ENCODE measurements at regions not wholly inside any gene's neighbourhood (a gene's known extent, or its start where the extent isn't known, plus 50 kb on each side); places are given as distances from the start of the nearest gene placed in this dataset.

GRCh38 chr4:13316354-13316753 lies 167.8 kb downstream of the RAB28 start:
- no peak for DNase-seq (ENCODE audit: low read depth in 2 of 2, low spot score in 1 of 2)

DNA sequence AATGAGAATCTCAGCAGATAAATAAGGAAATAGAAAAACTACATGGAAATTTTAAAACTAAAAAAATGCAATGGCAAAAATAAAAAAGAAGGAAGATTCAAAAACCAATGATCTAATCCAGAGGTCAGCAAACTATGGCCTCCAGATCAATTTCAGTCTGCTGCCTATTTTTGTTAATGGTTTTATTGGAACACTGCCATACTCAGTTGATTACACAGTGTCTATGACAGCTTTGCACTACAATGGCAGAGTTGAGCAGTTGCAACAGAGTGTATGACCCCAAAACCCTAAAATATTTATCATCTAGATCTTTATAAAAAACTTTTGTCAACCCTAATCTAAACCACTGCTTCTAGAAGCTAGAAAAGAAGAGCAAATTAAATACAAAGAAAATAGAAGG lies 170.3 kb downstream of the RAB28 start:
- no peak for DNase-seq (ENCODE audit: low read depth in 2 of 2, low spot score in 1 of 2)

GRCh38 chr4:13312264-13312663 lies 171.9 kb downstream of the RAB28 start:
- DNase-seq (ENCODE audit: low read depth in 2 of 2, low spot score in 1 of 2) = no peak

- no peak for DNase-seq (ENCODE audit: low read depth in 2 of 2, low spot score in 1 of 2)
These were observed 174.4 kb downstream of the RAB28 start for GRCh38 chr4:13309751-13310150.

GRCh38 chr4:13306356-13306755 lies 177.8 kb downstream of the RAB28 start:
- no peak for DNase-seq (ENCODE audit: low read depth in 2 of 2, low spot score in 1 of 2)

GRCh38 chr4:13302876-13303275 lies 181.3 kb downstream of the RAB28 start:
- DNase-seq (ENCODE audit: low read depth in 2 of 2, low spot score in 1 of 2) = no peak

- DNase-seq (ENCODE audit: low read depth in 2 of 2, low spot score in 1 of 2) = no peak
These were observed 184.8 kb downstream of the RAB28 start for GRCh38 chr4:13299343-13299742.

- no peak for DNase-seq (ENCODE audit: low read depth in 2 of 2, low spot score in 1 of 2)
These were observed 185.5 kb downstream of the RAB28 start for GRCh38 chr4:13298655-13299054.

DNA sequence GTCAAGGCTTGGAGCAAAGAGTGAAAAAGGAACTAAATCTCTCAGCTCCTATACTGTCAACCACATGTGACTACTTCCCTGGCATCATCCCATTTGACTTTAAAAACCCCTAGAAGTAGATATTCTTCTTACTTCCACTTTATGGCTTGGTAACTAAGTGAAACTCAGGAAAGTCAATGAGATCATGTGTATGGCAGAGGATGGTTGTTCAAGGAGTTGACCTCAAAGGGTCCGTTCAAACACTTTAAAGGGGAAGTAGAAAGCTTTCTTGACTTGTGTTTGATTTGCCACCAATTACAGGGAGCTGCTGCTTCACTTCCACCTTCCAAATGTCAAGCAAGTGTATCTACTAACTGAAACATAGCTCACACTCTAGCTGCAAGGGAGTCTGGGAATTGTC lies 187.2 kb downstream of the RAB28 start:
- no peak for DNase-seq (ENCODE audit: low read depth in 2 of 2, low spot score in 1 of 2)

GRCh38 chr4:13294961-13295605 lies 189.1 kb downstream of the RAB28 start:
- no peak for DNase-seq (ENCODE audit: low read depth in 2 of 2, low spot score in 1 of 2)

DNA sequence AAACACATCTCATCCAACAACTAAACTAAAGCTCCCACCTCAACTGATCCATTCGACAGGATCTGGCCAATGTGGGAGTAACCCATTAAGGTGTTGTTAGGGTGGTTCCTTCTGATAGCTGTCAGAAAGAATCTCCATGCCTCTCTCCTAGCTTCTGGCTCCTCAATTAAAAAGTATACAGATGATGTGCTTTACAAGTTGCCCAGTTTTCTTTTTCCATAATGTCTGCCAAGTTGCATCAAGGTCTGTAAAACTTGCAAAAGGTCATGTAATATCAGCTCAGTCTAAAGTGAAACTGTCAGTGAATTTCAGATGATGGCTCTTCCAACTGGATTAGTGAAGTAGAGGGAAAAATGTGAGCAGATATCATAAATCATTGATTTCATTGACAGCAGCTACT lies 191.8 kb downstream of the RAB28 start:
- DNase-seq (ENCODE audit: low read depth in 2 of 2, low spot score in 1 of 2) = no peak

GRCh38 chr4:13289391-13289790 lies 194.7 kb downstream of the RAB28 start:
- no peak for DNase-seq (ENCODE audit: low read depth in 2 of 2, low spot score in 1 of 2)

DNA sequence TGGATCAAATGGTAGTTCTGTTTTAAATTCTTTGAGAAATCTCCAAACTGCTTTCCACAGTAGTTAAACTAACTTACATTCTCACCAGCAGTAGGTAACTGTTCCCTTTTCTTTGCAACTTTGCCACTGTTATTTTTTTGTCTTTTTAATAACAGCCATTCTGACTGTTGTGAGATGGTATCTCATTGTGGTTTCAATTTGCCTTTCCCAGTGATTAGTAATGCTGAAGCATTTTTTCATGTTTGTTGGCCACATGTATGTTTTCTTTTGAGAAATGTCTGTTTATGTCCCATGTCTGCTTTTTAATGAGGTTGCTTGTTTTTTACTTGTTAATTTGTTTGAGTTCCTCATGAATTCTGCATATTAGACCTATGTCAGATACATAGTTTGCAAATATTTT lies 198.8 kb downstream of the RAB28 start:
- no peak for DNase-seq (ENCODE audit: low read depth in 2 of 2, low spot score in 1 of 2)

- no peak for DNase-seq (ENCODE audit: low read depth in 2 of 2, low spot score in 1 of 2)
These were observed 199.2 kb downstream of the RAB28 start for GRCh38 chr4:13284932-13285331.

DNA sequence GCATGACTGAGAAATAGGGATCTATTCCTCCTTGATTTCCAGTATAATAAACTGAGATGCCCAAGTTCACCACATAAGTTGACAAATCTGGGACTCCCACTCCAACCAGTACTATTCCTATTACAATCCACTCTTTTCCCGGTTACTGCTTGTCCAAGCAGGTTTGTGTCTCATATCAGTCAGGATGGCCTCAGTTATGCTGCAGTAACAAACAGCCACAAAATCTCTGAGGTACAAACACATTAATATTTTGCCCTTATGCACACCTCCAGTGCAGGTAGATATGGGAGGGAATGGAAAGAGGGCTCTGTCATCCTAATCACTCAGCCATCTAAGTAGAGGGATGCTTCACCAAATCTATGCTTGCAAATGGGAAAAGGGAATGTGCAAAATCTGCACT lies 207.8 kb downstream of the RAB28 start:
- no peak for DNase-seq (ENCODE audit: low read depth in 2 of 2, low spot score in 1 of 2)

- no peak for DNase-seq (ENCODE audit: low read depth in 2 of 2, low spot score in 1 of 2)
These were observed 215.4 kb downstream of the RAB28 start for GRCh38 chr4:13268703-13269102.

- no peak for DNase-seq (ENCODE audit: low read depth in 2 of 2, low spot score in 1 of 2)
These were observed 216.0 kb downstream of the RAB28 start for GRCh38 chr4:13268165-13268564.

GRCh38 chr4:13267091-13267490 lies 217.0 kb downstream of the RAB28 start:
- DNase-seq (ENCODE audit: low read depth in 2 of 2, low spot score in 1 of 2) = no peak

GRCh38 chr4:13266687-13267086 lies 217.5 kb downstream of the RAB28 start:
- no peak for DNase-seq (ENCODE audit: low read depth in 2 of 2, low spot score in 1 of 2)

DNA sequence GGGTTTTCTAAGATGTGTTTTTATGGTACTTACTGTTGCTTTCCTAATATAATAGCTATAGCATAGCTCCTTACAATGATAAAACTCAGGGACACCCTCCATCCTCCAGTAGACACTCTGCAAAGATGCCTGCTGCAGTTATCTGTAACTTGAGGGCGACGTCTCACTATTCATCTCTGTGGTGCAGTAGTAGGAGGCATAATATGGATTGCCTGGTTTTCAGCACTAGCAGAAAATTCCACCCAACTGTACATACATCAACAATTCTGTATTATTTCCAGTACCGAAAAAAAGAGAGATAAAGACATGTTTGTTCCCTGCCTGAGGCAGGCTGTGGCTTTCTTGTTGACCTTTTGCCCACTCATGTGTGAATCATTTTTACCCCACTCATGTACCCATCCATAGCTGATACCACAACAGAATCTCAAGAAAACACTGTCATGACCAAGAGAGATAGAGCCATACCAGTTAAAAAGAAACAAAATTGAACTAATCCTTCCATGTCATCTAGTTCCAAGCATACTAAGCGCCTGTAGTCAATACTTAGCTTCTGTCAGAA lies 220.1 kb downstream of the RAB28 start:
- DNase-seq (ENCODE audit: low read depth in 2 of 2, low spot score in 1 of 2) = no peak

GRCh38 chr4:13262816-13263215 lies 221.3 kb downstream of the RAB28 start:
- no peak for DNase-seq (ENCODE audit: low read depth in 2 of 2, low spot score in 1 of 2)

DNA sequence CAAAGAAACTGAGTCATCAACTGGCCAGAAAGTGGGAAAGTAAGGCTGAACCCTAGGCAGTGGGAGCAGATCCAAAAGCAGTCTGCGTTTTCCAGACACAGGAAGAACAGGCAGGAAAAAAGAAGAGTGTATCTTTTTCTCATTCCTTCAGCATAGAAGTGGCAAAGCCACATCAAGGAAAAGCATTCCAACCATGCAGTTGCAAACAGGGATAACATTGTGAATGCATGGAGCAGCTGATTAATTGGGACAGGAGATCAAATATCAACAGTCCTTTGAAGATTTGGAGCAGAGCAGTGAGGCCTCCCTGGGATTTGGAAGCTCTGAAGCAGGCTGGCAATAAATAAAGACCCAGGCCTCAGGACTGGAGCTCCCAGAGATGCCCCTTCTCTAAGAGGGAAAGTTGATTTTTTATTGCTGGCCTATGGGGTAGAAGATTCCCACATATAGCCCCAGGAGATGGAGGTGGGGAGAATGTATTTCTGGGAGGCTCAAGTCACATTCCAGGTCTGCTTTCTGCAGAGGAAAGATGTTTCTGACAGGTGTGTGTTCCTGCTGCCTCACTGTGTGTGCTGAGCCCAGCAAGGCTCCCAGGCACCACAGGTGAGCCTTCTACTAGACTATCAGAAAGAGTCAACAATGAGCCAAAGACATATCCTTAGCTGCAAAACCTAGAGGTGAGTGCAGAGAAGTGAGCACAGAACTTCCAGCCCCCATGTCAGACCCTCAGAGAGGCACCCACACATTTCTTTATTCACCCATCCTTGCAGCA lies 222.5 kb downstream of the RAB28 start:
- no peak for DNase-seq (ENCODE audit: low read depth in 2 of 2, low spot score in 1 of 2)

- DNase-seq (ENCODE audit: low read depth in 2 of 2, low spot score in 1 of 2) = no peak
These were observed 223.6 kb downstream of the RAB28 start for GRCh38 chr4:13260513-13260912.

Data from stimulated activated CD8-positive, alpha-beta memory T cell treated with anti-CD3 and anti-CD28 coated beads, Interleukin-4, amount 100 ng/mL, for 4 hours (primary cell).